ENCODE measurements at regions not wholly inside any gene's neighbourhood (a gene's known extent, or its start where the extent isn't known, plus 50 kb on each side); places are given as distances from the start of the nearest gene placed in this dataset.

DNA sequence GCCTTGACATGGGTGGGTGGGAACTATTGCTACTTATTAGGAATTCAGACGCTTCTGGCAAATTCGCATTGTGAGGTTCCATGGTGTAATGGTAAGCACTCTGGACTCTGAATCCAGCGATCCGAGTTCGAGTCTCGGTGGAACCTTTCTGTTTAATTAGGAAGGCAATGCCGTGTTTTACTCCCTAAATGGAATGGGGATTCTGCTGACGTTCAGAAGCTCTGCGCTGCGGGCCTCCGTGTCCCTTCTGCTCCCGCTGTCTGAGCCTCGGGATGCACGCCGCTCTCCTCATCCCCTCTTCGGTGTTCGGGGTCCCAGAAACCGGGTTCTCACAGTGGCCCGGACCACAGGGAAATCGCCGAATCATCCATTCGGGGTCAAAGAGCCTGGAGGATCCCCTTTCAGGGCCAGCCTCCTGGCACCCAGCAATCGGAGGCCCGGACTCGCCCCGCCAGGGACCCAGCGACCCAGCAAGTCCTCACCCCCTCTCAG lies 280.3 kb downstream of the FAM72C start:
- Histone ChIP-seq H3K4me1 (ENCODE audit: control insufficient read depth in 1 of 2, insufficient read depth in 2 of 2, low read length in 2 of 2) (no peaks in the 10 kb centered on the region), H4K20me1 (ENCODE audit: insufficient read depth) (no peaks in the 10 kb centered on the region), H3K9me3 (ENCODE audit: control insufficient read depth in 1 of 2, insufficient read depth in 1 of 2, low read depth in 1 of 2, low read length in 2 of 2) (no peaks in the 10 kb centered on the region), H3K27ac (ENCODE audit: low read depth, low read length) (no peak overlapping the region), H3K4me3 (replicated peaks in 1 of 2; ENCODE audit: low read depth in 1 of 2, low read length in 2 of 2) (no peak overlapping the region), H3K27me3 (ENCODE audit: insufficient read depth, low read length) (no peaks in the 10 kb centered on the region), H2AFZ (ENCODE audit: low read depth, low read length, poor library complexity, severe bottlenecking) (no peak overlapping the region), H3K9me2 (ENCODE audit: insufficient read depth) (no peaks in the 10 kb centered on the region), H3K36me3 (ENCODE audit: control insufficient read depth in 1 of 2, insufficient read depth in 2 of 2, low read length in 2 of 2) (no peaks in the 10 kb centered on the region), H3K79me2 (ENCODE audit: insufficient read depth, low read length) (no peaks in the 10 kb centered on the region), H3K9ac (ENCODE audit: low read length) (no peak overlapping the region), H3K4me2 (ENCODE audit: low read length) (peak overlapping the region; percentile 28; the same call in 1 of the 2 replicates)
- RAD21 ChIA-PET (ENCODE audit: low non-redundant PET in 1 of 2, low total read pairs in 2 of 2, uncharacterized antibody in 2 of 2, unreplicated experiment in 2 of 2): no interaction called here
- ATAC-seq: peak; percentile 93
- intact Hi-C loops (cut with micrococcal nuclease): no loop called here
- TSS peak; percentile 88 for BruUV-seq (replicated peaks)
- TF ChIP-seq YY1 (IDR thresholded peaks at IDR 0.05; ENCODE audit: extremely low read depth, insufficient replicate concordance, low read depth, low read length) (no peak), EZH2phosphoT487 (IDR thresholded peaks at IDR 0.05; ENCODE audit: borderline replicate concordance) (no peak), POLR2A (IDR thresholded peaks at IDR 0.05; ENCODE audit: borderline replicate concordance, extremely low read depth, insufficient read depth, insufficient read length) (no peak), CEBPB (IDR thresholded peaks at IDR 0.05; ENCODE audit: low read depth) (no peak), SIN3A (IDR thresholded peaks at IDR 0.05; ENCODE audit: low read depth) (no peak), JUND (IDR thresholded peaks at IDR 0.05) (no peak), SP1 (IDR thresholded peaks at IDR 0.05; ENCODE audit: low read depth) (no peak), ELF1 (IDR thresholded peaks at IDR 0.05; ENCODE audit: borderline replicate concordance, low read depth) (no peak), RAD21 (IDR thresholded peaks at IDR 0.05; ENCODE audit: low read depth) (no peak), TCF7L2 (IDR thresholded peaks at IDR 0.05; ENCODE audit: borderline replicate concordance, extremely low read depth, insufficient read depth, insufficient read length) (no peak), SRF (IDR thresholded peaks at IDR 0.05; ENCODE audit: low read depth) (no peak), ZFX (IDR thresholded peaks at IDR 0.05) (no peak)
- CTCF ChIA-PET: interaction anchor here (0.6 kb wide), 1 partner anchor 13 kb away, joined by 3 read pairs; no protein-coding TSS in a partner anchor
- POLR2A ChIA-PET: no interaction called here
- DNase-seq (ENCODE audit: low read depth, low spot score): peak; percentile 22

DNA sequence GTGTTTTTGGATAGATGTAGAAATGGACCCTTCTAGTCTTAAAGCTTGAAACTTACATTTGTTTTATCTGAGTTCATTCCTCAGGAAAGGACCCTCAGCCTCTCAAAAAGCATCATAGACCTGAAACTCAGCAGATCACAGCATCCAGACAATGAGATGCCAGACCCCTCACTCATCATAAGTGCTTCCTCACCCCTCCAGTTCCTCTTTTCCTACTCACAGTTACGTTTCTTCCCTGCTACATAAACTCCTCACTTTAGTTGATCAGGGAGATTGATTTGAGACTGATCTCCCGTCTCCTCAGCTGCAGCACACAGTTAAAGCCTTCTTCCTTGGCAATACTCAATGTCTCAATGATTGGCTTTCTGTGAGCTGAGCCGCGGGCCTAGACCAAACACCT lies 282.0 kb downstream of the FAM72C start:
- DNase-seq (ENCODE audit: low read depth, low spot score) (no peak), ATAC-seq (no peak)
- no peak overlapping the region for H3K27ac ChIP-seq (ENCODE audit: low read depth, low read length)
- H3K9me2 ChIP-seq (ENCODE audit: insufficient read depth): no peaks in the 10 kb centered on the region
- H3K27me3 ChIP-seq (ENCODE audit: insufficient read depth, low read length): no peaks in the 10 kb centered on the region
- no peaks in the 10 kb centered on the region for H3K79me2 ChIP-seq (ENCODE audit: insufficient read depth, low read length)
- intact Hi-C loops (cut with micrococcal nuclease): no loop called here
- ChIA-PET POLR2A (no interaction called here), RAD21 (ENCODE audit: low non-redundant PET in 1 of 2, low total read pairs in 2 of 2, uncharacterized antibody in 2 of 2, unreplicated experiment in 2 of 2) (no interaction called here), CTCF (no interaction called here)
- no peaks in the 10 kb centered on the region for H3K4me1 ChIP-seq (ENCODE audit: control insufficient read depth in 1 of 2, insufficient read depth in 2 of 2, low read length in 2 of 2)
- H2AFZ ChIP-seq (ENCODE audit: low read depth, low read length, poor library complexity, severe bottlenecking): no peak overlapping the region
- H3K4me3 ChIP-seq (replicated peaks in 1 of 2; ENCODE audit: low read depth in 1 of 2, low read length in 2 of 2): no peak overlapping the region
- H3K36me3 ChIP-seq (ENCODE audit: control insufficient read depth in 1 of 2, insufficient read depth in 2 of 2, low read length in 2 of 2): no peaks in the 10 kb centered on the region
- no TSS peak for BruUV-seq (replicated peaks)
- no peaks in the 10 kb centered on the region; a peak in 1 of 4 replicates for H3K9me3 ChIP-seq (ENCODE audit: control insufficient read depth in 1 of 2, insufficient read depth in 1 of 2, low read depth in 1 of 2, low read length in 2 of 2)
- no peak overlapping the region for H3K4me2 ChIP-seq (ENCODE audit: low read length)
- H3K9ac ChIP-seq (ENCODE audit: low read length): no peak overlapping the region
- H4K20me1 ChIP-seq (ENCODE audit: insufficient read depth): no peaks in the 10 kb centered on the region
- TF ChIP-seq CBX3 (IDR thresholded peaks at IDR 0.05; ENCODE audit: low read depth): no peak
- TF ChIP-seq EZH2phosphoT487 (IDR thresholded peaks at IDR 0.05; ENCODE audit: borderline replicate concordance): no peak
- TF ChIP-seq, protein P1, sequence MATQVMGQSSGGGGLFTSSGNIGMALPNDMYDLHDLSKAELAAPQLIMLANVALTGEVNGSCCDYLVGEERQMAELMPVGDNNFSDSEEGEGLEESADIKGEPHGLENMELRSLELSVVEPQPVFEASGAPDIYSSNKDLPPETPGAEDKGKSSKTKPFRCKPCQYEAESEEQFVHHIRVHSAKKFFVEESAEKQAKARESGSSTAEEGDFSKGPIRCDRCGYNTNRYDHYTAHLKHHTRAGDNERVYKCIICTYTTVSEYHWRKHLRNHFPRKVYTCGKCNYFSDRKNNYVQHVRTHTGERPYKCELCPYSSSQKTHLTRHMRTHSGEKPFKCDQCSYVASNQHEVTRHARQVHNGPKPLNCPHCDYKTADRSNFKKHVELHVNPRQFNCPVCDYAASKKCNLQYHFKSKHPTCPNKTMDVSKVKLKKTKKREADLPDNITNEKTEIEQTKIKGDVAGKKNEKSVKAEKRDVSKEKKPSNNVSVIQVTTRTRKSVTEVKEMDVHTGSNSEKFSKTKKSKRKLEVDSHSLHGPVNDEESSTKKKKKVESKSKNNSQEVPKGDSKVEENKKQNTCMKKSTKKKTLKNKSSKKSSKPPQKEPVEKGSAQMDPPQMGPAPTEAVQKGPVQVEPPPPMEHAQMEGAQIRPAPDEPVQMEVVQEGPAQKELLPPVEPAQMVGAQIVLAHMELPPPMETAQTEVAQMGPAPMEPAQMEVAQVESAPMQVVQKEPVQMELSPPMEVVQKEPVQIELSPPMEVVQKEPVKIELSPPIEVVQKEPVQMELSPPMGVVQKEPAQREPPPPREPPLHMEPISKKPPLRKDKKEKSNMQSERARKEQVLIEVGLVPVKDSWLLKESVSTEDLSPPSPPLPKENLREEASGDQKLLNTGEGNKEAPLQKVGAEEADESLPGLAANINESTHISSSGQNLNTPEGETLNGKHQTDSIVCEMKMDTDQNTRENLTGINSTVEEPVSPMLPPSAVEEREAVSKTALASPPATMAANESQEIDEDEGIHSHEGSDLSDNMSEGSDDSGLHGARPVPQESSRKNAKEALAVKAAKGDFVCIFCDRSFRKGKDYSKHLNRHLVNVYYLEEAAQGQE (IDR thresholded peaks at IDR 0.05; ENCODE audit: low read depth): no peak
- no peak for TF ChIP-seq TCF7L2 (IDR thresholded peaks at IDR 0.05; ENCODE audit: borderline replicate concordance, extremely low read depth, insufficient read depth, insufficient read length)
- no peak for TF ChIP-seq CEBPB (IDR thresholded peaks at IDR 0.05; ENCODE audit: low read depth)
- TF ChIP-seq ELF1 (IDR thresholded peaks at IDR 0.05; ENCODE audit: borderline replicate concordance, low read depth): no peak
- TF ChIP-seq, protein P2, sequence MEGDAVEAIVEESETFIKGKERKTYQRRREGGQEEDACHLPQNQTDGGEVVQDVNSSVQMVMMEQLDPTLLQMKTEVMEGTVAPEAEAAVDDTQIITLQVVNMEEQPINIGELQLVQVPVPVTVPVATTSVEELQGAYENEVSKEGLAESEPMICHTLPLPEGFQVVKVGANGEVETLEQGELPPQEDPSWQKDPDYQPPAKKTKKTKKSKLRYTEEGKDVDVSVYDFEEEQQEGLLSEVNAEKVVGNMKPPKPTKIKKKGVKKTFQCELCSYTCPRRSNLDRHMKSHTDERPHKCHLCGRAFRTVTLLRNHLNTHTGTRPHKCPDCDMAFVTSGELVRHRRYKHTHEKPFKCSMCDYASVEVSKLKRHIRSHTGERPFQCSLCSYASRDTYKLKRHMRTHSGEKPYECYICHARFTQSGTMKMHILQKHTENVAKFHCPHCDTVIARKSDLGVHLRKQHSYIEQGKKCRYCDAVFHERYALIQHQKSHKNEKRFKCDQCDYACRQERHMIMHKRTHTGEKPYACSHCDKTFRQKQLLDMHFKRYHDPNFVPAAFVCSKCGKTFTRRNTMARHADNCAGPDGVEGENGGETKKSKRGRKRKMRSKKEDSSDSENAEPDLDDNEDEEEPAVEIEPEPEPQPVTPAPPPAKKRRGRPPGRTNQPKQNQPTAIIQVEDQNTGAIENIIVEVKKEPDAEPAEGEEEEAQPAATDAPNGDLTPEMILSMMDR (IDR thresholded peaks at IDR 0.05 in 2 of 3, conservative IDR thresholded peaks at IDR 0.05 in 1 of 3; ENCODE audit: borderline replicate concordance in 1 of 3, insufficient read depth in 1 of 3, low read depth in 2 of 3, low read length in 2 of 3): no peak
- no peak for TF ChIP-seq POLR2A (IDR thresholded peaks at IDR 0.05; ENCODE audit: borderline replicate concordance, extremely low read depth, insufficient read depth, insufficient read length)

All from HCT116 (cell line).